ENCODE measurements at regions not wholly inside any gene's neighbourhood (a gene's known extent, or its start where the extent isn't known, plus 50 kb on each side); places are given as distances from the start of the nearest gene placed in this dataset.

- Histone ChIP-seq H3K36me3 (ENCODE audit: control insufficient read depth, insufficient read depth, low read length) (no peaks in the 10 kb centered on the region), H3K9me3 (ENCODE audit: control insufficient read depth, insufficient read depth, low read length) (peaks cover 10% of the 10 kb centered on the region), H3K4me1 (ENCODE audit: control insufficient read depth, insufficient read depth, low read length) (no peaks in the 10 kb centered on the region), H3K4me3 (ENCODE audit: low read length) (no peak overlapping the region), H3K27me3 (ENCODE audit: control insufficient read depth, insufficient read depth, low read length) (no peaks in the 10 kb centered on the region), H3K27ac (ENCODE audit: low read length) (no peak overlapping the region)
- peaks cover 9% of the 10 kb centered on the region for H3K36me3 Mint-ChIP-seq
- peaks cover 13 to 27% of the 10 kb centered on the region in 2 donors for H3K9me3 Mint-ChIP-seq
- H3K27me3 Mint-ChIP-seq (ENCODE audit: low read depth in 2 of 2) = no peaks in the 10 kb centered on the region
- no peaks in the 10 kb centered on the region for H3K4me1 Mint-ChIP-seq
- TF ChIP-seq, protein P1, sequence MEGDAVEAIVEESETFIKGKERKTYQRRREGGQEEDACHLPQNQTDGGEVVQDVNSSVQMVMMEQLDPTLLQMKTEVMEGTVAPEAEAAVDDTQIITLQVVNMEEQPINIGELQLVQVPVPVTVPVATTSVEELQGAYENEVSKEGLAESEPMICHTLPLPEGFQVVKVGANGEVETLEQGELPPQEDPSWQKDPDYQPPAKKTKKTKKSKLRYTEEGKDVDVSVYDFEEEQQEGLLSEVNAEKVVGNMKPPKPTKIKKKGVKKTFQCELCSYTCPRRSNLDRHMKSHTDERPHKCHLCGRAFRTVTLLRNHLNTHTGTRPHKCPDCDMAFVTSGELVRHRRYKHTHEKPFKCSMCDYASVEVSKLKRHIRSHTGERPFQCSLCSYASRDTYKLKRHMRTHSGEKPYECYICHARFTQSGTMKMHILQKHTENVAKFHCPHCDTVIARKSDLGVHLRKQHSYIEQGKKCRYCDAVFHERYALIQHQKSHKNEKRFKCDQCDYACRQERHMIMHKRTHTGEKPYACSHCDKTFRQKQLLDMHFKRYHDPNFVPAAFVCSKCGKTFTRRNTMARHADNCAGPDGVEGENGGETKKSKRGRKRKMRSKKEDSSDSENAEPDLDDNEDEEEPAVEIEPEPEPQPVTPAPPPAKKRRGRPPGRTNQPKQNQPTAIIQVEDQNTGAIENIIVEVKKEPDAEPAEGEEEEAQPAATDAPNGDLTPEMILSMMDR (IDR thresholded peaks at IDR 0.05) = no peak
- no peak overlapping the region for H3K4me3 Mint-ChIP-seq
- 97% methylated on average over 4 of the region's 4 CpGs for WGBS (ENCODE audit: insufficient coverage)
- DNase-seq (no peak), ATAC-seq (no peak)
- intact Hi-C loops (cut with micrococcal nuclease) = no loop called here
- H3K27ac Mint-ChIP-seq = no peak overlapping the region
These were observed 1154.7 kb downstream of the DTWD2 start for GRCh38 chr5:117833691-117834090.

- TF ChIP-seq, protein P1 (IDR thresholded peaks at IDR 0.05) = no peak
- DNase-seq = no peak
- H3K36me3 Mint-ChIP-seq = peaks cover 9% of the 10 kb centered on the region
- WGBS (ENCODE audit: insufficient coverage) = 97% methylated on average over 3 of the region's 3 CpGs
- no peaks in the 10 kb centered on the region for H3K27me3 ChIP-seq (ENCODE audit: control insufficient read depth, insufficient read depth, low read length)
- no peak overlapping the region for H3K4me3 ChIP-seq (ENCODE audit: low read length)
- no peak for ATAC-seq
- intact Hi-C loops (cut with micrococcal nuclease) = no loop called here
- H3K27ac Mint-ChIP-seq = no peak overlapping the region
- no peaks in the 10 kb centered on the region for H3K4me1 ChIP-seq (ENCODE audit: control insufficient read depth, insufficient read depth, low read length)
- no peak overlapping the region for H3K4me3 Mint-ChIP-seq
- no peaks in the 10 kb centered on the region for H3K36me3 ChIP-seq (ENCODE audit: control insufficient read depth, insufficient read depth, low read length)
- H3K27ac ChIP-seq (ENCODE audit: low read length) = no peak overlapping the region
- H3K9me3 ChIP-seq (ENCODE audit: control insufficient read depth, insufficient read depth, low read length) = peaks cover 10% of the 10 kb centered on the region
- H3K27me3 Mint-ChIP-seq (ENCODE audit: low read depth in 2 of 2) = no peaks in the 10 kb centered on the region
- no peaks in the 10 kb centered on the region for H3K4me1 Mint-ChIP-seq
- H3K9me3 Mint-ChIP-seq = peaks cover 13 to 37% of the 10 kb centered on the region in 2 donors
These were observed 1158.7 kb downstream of the DTWD2 start for GRCh38 chr5:117829646-117830045.

GRCh38 chr5:117813850-117814249 is 1174.5 kb downstream of the DTWD2 start:
- intact Hi-C loops (cut with micrococcal nuclease) = no loop called here
- H3K4me1 Mint-ChIP-seq = no peaks in the 10 kb centered on the region
- ATAC-seq = no peak

GRCh38 chr5:117812861-117813260 is 1175.5 kb downstream of the DTWD2 start:
- ATAC-seq (no peak), DNase-seq (no peak)
- Mint-ChIP-seq H3K36me3 (peaks cover 7% of the 10 kb centered on the region), H3K4me3 (no peak overlapping the region), H3K9me3 (peaks cover 12 to 21% of the 10 kb centered on the region in 2 donors), H3K27ac (no peak overlapping the region), H3K4me1 (no peaks in the 10 kb centered on the region), H3K27me3 (ENCODE audit: low read depth in 2 of 2) (no peaks in the 10 kb centered on the region)
- H3K27ac ChIP-seq (ENCODE audit: low read length) = no peak overlapping the region
- WGBS (ENCODE audit: insufficient coverage) = no CpG with 5 or more reads among the region's 1 CpG
- H3K4me1 ChIP-seq (ENCODE audit: control insufficient read depth, insufficient read depth, low read length) = no peaks in the 10 kb centered on the region
- H3K9me3 ChIP-seq (ENCODE audit: control insufficient read depth, insufficient read depth, low read length) = no peaks in the 10 kb centered on the region
- H3K27me3 ChIP-seq (ENCODE audit: control insufficient read depth, insufficient read depth, low read length) = no peaks in the 10 kb centered on the region
- TF ChIP-seq, protein P1 (IDR thresholded peaks at IDR 0.05) = no peak
- no peak overlapping the region for H3K4me3 ChIP-seq (ENCODE audit: low read length)
- H3K36me3 ChIP-seq (ENCODE audit: control insufficient read depth, insufficient read depth, low read length) = no peaks in the 10 kb centered on the region
- intact Hi-C loops (cut with micrococcal nuclease) = no loop called here

More at GRCh38 chr5:117813850-117814249, 1174.5 kb downstream of the DTWD2 start:
- Histone ChIP-seq H3K36me3 (ENCODE audit: control insufficient read depth, insufficient read depth, low read length) (no peaks in the 10 kb centered on the region), H3K27me3 (ENCODE audit: control insufficient read depth, insufficient read depth, low read length) (no peaks in the 10 kb centered on the region), H3K4me1 (ENCODE audit: control insufficient read depth, insufficient read depth, low read length) (no peaks in the 10 kb centered on the region), H3K9me3 (ENCODE audit: control insufficient read depth, insufficient read depth, low read length) (no peaks in the 10 kb centered on the region), H3K27ac (ENCODE audit: low read length) (no peak overlapping the region), H3K4me3 (ENCODE audit: low read length) (no peak overlapping the region)
- no peak for DNase-seq
- peaks cover 15 to 22% of the 10 kb centered on the region in 2 donors for H3K9me3 Mint-ChIP-seq
- TF ChIP-seq, protein P1 (IDR thresholded peaks at IDR 0.05) = no peak
- H3K4me3 Mint-ChIP-seq = no peak overlapping the region
- 92% methylated on average over 2 of the region's 2 CpGs for WGBS (ENCODE audit: insufficient coverage)
- no peak overlapping the region for H3K27ac Mint-ChIP-seq
- H3K27me3 Mint-ChIP-seq (ENCODE audit: low read depth in 2 of 2) = no peaks in the 10 kb centered on the region
- peaks cover 7% of the 10 kb centered on the region for H3K36me3 Mint-ChIP-seq
